HepG2 (cell line): ENCODE measurements at regions not wholly inside any gene's neighbourhood (a gene's known extent, or its start where the extent isn't known, plus 50 kb on each side); places are given as distances from the start of the nearest gene placed in this dataset.

Source experiments
- ATAC-seq: fragments of 200-7000 bp; cut with Tn5 transposase; 3 replicates; pipeline ENCODE4 v1.9.1; 2020; ENCODE audit warnings: mild to moderate bottlenecking, moderate library complexity
- BruUV-seq: library from RNA; stranded (reverse); fragments of 400-500 nt; replicated peaks from 2 replicates; lab custom pipeline; 2021; lab: Mats Ljungman, UMichigan
- CTCF ChIA-PET: fragments of 300-600 bp; formaldehyde crosslinking; extraction: SDS; loops from one replicate; lab custom pipeline; 2021; ENCODE audit warnings: low total read pairs, inconsistent platforms, low intra/inter-chr PET ratio; lab: Yijun Ruan, JAX
- POLR2A ChIA-PET: fragments of 350-600 bp; sonication (Branson Sonifier 250); formaldehyde crosslinking; loops from one replicate; lab custom pipeline; 2020; ENCODE audit warnings: antibody characterized with exemption, inconsistent platforms; lab: Yijun Ruan, JAX
- DNase-seq: peaks from one replicate; pipeline ENCODE4 v3.0.0-alpha.2; 2015; ENCODE audit warnings: low spot score
- FAIRE-seq: peaks from 3 replicates; lab custom pipeline; 2011; peaks lifted over from hg19 to GRCh38; lab: Jason Lieb, UNC
- H2AFZ ChIP-seq: one replicate; pipeline ENCODE4 v1.6.1; 2011; ENCODE audit warnings: low read length, inconsistent platforms
- H3K27ac ChIP-seq: fragments of 300-600 bp; 3 replicates; pipeline ENCODE4 v1.8.0; 2011; ENCODE audit warnings: mixed run types, mild to moderate bottlenecking, mixed read lengths, low read length, inconsistent platforms; ENCODE audit not compliant: insufficient read depth; ENCODE audit errors: extremely low read length
- H3K27me3 ChIP-seq, 2 experiments: fragments of 200-600 bp in 1 of 2; 2 replicates in 1 of 2; 3 replicates in 1 of 2; pipeline versions ENCODE4 v1.6.0 to v1.8.0; 2011; ENCODE audit warnings: low read length in 2 of 2, mild to moderate bottlenecking in 2 of 2, moderate library complexity in 2 of 2, inconsistent platforms in 1 of 2; ENCODE audit not compliant: insufficient read depth in 2 of 2, control insufficient read depth in 1 of 2
- H3K36me3 ChIP-seq, 2 experiments: fragments of 200-600 bp in 1 of 2; replicated peaks in 1 of 2; 2 replicates in 1 of 2; 3 replicates in 1 of 2; pipeline versions ENCODE4 v1.5.1 to v1.8.0; 2011; ENCODE audit warnings: low read length in 2 of 2, inconsistent platforms in 1 of 2; ENCODE audit not compliant: insufficient read depth in 2 of 2, control insufficient read depth in 1 of 2
- H3K4me1 ChIP-seq: 2 replicates; pipeline ENCODE4 v1.5.1; 2012; ENCODE audit warnings: low read length, inconsistent platforms; ENCODE audit not compliant: insufficient read depth
- H3K4me2 ChIP-seq: 2 replicates; pipeline ENCODE4 v1.6.0; 2011; ENCODE audit warnings: low read depth, low read length, inconsistent platforms
- H3K4me3 ChIP-seq, 3 experiments: fragments of 200-600 bp in 1 of 3; sonication (generic), shearing (Covaris generic) in 1 of 3; replicated peaks in 1 of 3; 2 replicates each; pipeline ENCODE4 v1.5.1; 2011 to 2016; ENCODE audit warnings: low read length in 3 of 3, inconsistent platforms in 2 of 3, low read depth in 2 of 3, mild to moderate bottlenecking in 2 of 3, control low read depth in 1 of 3, mixed read lengths in 1 of 3; ENCODE audit not compliant: insufficient read depth in 1 of 3
- H3K79me2 ChIP-seq: one replicate; pipeline ENCODE4 v1.6.1; 2011; ENCODE audit warnings: low read length, inconsistent platforms; ENCODE audit not compliant: insufficient read depth
- H3K9ac ChIP-seq: 2 replicates; pipeline ENCODE4 v1.6.0; 2011; ENCODE audit warnings: mild to moderate bottlenecking, low read depth, low read length, inconsistent platforms; ENCODE audit not compliant: insufficient read depth
- H3K9me3 ChIP-seq: 2 replicates; pipeline ENCODE4 v1.5.1; 2012; ENCODE audit warnings: mild to moderate bottlenecking, low read length
- H4K20me1 ChIP-seq: 2 replicates; pipeline ENCODE4 v1.6.0; 2011; ENCODE audit warnings: inconsistent platforms, mild to moderate bottlenecking, low read length, moderate library complexity; ENCODE audit not compliant: insufficient read depth
- HHEX ChIP-seq: IDR thresholded peaks from 2 replicates; pipeline ENCODE4 v1.6.1; 2016; ENCODE audit warnings: control low read depth
- HOXA5 ChIP-seq: sonication (generic); formaldehyde crosslinking; IDR thresholded peaks from 2 replicates; pipeline ENCODE4 v1.4.0; 2020; ENCODE audit warnings: missing genetic modification reagents
- NR2F1 ChIP-seq, 2 experiments: fragments of 450-650 bp in 1 of 2; formaldehyde crosslinking in 1 of 2; IDR thresholded peaks; 2 replicates each; pipeline versions ENCODE4 v1.5.0 to v1.6.1; 2016 to 2020; ENCODE audit warnings: mild to moderate bottlenecking in 1 of 2, missing compliant biosample characterization in 1 of 2, missing genetic modification reagents in 1 of 2, moderate library complexity in 1 of 2
- PCBP1 ChIP-seq: fragments of 200-400 bp; formaldehyde crosslinking; IDR thresholded peaks from 2 replicates; pipeline ENCODE4 v1.6.1; 2017; ENCODE audit warnings: mild to moderate bottlenecking, low read depth, low read length, borderline replicate concordance
- XRCC5 ChIP-seq: fragments of 200-400 bp; formaldehyde crosslinking; optimal IDR thresholded peaks from 2 replicates; pipeline ENCODE3; 2017; ENCODE audit warnings: mild to moderate bottlenecking, low read length
- ZNF251 ChIP-seq: sonication (generic); formaldehyde crosslinking; IDR thresholded peaks from 2 replicates; pipeline ENCODE4 v1.9.0; 2021; ENCODE audit warnings: mild to moderate bottlenecking, missing genetic modification reagents
- ZNF83 ChIP-seq: sonication (generic); formaldehyde crosslinking; IDR thresholded peaks from 2 replicates; pipeline ENCODE4 v1.4.0; 2020; ENCODE audit warnings: missing genetic modification reagents, mild to moderate bottlenecking, borderline replicate concordance
- ZSCAN31 ChIP-seq: sonication (generic); formaldehyde crosslinking; IDR thresholded peaks from 2 replicates; pipeline ENCODE4 v1.5.0; 2020; ENCODE audit warnings: low read depth, mild to moderate bottlenecking, missing genetic modification reagents
- WGBS: methylation state at CpG from one replicate; pipeline ENCODE4 v1.1.6; 2017; ENCODE audit warnings: low lambda C conversion rate; 5-methylcytosine and 5-hydroxymethylcytosine counted together
- in situ Hi-C: cut with HindIII; loops from 2 replicates; pipeline ENCODE4 v1.10.0; 2017; ENCODE audit warnings: low pct_unique_long_range_greater_than_20kb; ENCODE audit not compliant: extremely low pct_ligation_motif_present
- intact Hi-C: fragments of 100-400 bp; cut with micrococcal nuclease; formaldehyde crosslinking; loops from one replicate; pipeline ENCODE4 v1.10.0; 2022; ENCODE audit not compliant: unreplicated experiment
- TF ChIP-seq, protein P1 (sequence below): sonication (generic); formaldehyde crosslinking; IDR thresholded peaks from 2 replicates; pipeline ENCODE4 v1.4.0; 2020; ENCODE audit warnings: mild to moderate bottlenecking, low read depth, missing genetic modification reagents
- TF ChIP-seq, protein P2 (sequence below): sonication (generic); formaldehyde crosslinking; IDR thresholded peaks from 2 replicates; pipeline ENCODE4 v1.8.0; 2022; ENCODE audit warnings: missing genetic modification reagents, mild to moderate bottlenecking, moderate library complexity, borderline replicate concordance
- TF ChIP-seq, protein P3 (sequence below): sonication (generic); formaldehyde crosslinking; IDR thresholded peaks from 2 replicates; pipeline ENCODE4 v1.5.1; 2020; ENCODE audit warnings: missing genetic modification reagents, mild to moderate bottlenecking, borderline replicate concordance
- TF ChIP-seq, protein P4 (sequence below): IDR thresholded peaks from 2 replicates; pipeline ENCODE4 v1.6.1; 2018; ENCODE audit warnings: missing genetic modification reagents, mild to moderate bottlenecking, missing compliant biosample characterization

DNA sequence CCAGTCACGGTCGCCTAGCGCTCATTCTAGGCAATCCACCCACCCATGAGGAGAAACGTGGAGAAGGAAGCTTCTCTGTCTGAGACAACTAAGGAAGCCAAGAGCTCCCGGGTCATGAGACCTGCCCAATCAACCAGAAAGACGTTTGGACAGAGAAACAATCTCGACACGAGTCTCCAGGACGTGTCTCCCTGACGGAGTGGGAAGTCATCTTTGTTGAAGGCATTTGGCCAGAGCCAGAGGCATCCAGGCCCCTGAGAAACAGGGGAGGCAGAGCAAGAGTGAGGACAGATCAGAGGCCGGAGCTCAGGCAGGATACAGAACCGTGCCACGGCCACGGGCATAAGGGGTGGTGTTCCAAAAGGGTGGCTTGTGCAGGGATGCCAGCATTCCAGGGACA lies 479.0 kb downstream of the SPATA31A7 start:
- Histone ChIP-seq H2AFZ (no peak overlapping the region), H4K20me1 (no peaks in the 10 kb centered on the region), H3K4me1 (no peaks in the 10 kb centered on the region), H3K27me3 (no peaks in the 10 kb centered on the region; a peak in 1 of 5 replicates), H3K9me3 (no peaks in the 10 kb centered on the region), H3K4me2 (no peak overlapping the region), H3K79me2 (no peaks in the 10 kb centered on the region), H3K4me3 (no peak overlapping the region), H3K9ac (no peak overlapping the region), H3K27ac (no peak overlapping the region), H3K36me3 (no peaks in the 10 kb centered on the region)
- WGBS, result 17% methylated on average over 13 of the region's 14 CpGs
- intact Hi-C loops, result no loop called here
- no peak for TF ChIP-seq ZSCAN31 (CRISPR knock-in tag)
- TF ChIP-seq, protein P1, sequence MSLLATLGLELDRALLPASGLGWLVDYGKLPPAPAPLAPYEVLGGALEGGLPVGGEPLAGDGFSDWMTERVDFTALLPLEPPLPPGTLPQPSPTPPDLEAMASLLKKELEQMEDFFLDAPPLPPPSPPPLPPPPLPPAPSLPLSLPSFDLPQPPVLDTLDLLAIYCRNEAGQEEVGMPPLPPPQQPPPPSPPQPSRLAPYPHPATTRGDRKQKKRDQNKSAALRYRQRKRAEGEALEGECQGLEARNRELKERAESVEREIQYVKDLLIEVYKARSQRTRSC, result no peak
- no peak for TF ChIP-seq ZNF251 (CRISPR knock-in tag)
- TF ChIP-seq, protein P2, sequence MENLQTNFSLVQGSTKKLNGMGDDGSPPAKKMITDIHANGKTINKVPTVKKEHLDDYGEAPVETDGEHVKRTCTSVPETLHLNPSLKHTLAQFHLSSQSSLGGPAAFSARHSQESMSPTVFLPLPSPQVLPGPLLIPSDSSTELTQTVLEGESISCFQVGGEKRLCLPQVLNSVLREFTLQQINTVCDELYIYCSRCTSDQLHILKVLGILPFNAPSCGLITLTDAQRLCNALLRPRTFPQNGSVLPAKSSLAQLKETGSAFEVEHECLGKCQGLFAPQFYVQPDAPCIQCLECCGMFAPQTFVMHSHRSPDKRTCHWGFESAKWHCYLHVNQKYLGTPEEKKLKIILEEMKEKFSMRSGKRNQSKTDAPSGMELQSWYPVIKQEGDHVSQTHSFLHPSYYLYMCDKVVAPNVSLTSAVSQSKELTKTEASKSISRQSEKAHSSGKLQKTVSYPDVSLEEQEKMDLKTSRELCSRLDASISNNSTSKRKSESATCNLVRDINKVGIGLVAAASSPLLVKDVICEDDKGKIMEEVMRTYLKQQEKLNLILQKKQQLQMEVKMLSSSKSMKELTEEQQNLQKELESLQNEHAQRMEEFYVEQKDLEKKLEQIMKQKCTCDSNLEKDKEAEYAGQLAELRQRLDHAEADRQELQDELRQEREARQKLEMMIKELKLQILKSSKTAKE (CRISPR knock-in tag), result no peak
- no peak for TF ChIP-seq PCBP1
- TF ChIP-seq HHEX (CRISPR knock-in tag), result no peak
- TF ChIP-seq NR2F1 (CRISPR knock-in tag; IDR thresholded peaks at IDR 0.05), result no peak
- TF ChIP-seq ZNF83 (CRISPR knock-in tag), result no peak
- TF ChIP-seq, protein P3, sequence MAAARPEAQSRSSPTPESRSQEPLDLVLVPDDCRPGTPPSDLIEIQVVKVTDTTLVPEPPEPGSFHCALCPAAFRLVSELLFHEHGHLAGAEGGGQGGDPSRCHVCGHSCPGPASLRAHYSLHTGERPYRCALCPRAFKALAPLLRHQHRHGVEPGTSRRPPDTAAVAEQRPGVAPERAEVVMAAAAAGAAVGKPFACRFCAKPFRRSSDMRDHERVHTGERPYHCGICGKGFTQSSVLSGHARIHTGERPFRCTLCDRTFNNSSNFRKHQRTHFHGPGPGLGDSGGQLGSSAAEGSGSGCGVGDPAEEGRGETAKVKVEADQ (CRISPR knock-in tag), result no peak
- TF ChIP-seq, protein P4, sequence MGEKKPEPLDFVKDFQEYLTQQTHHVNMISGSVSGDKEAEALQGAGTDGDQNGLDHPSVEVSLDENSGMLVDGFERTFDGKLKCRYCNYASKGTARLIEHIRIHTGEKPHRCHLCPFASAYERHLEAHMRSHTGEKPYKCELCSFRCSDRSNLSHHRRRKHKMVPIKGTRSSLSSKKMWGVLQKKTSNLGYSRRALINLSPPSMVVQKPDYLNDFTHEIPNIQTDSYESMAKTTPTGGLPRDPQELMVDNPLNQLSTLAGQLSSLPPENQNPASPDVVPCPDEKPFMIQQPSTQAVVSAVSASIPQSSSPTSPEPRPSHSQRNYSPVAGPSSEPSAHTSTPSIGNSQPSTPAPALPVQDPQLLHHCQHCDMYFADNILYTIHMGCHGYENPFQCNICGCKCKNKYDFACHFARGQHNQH, result no peak
- no peak for TF ChIP-seq HOXA5 (CRISPR knock-in tag)
- no peak for TF ChIP-seq XRCC5
- ChIA-PET CTCF (no interaction called here), POLR2A (no interaction called here)
- in situ Hi-C loops, result no loop called here
- no peak for ATAC-seq
- BruUV-seq, result no TSS peak
- FAIRE-seq, result no peak
- DNase-seq, result no peak
